AG04450 (cell line): ENCODE measurements at regions not wholly inside any gene's neighbourhood (a gene's known extent, or its start where the extent isn't known, plus 50 kb on each side); places are given as distances from the start of the nearest gene placed in this dataset.

Source experiments
- CTCF ChIA-PET: fragments of 300-600, 350-600 bp; formaldehyde crosslinking; extraction: SDS; loops from one replicate; lab custom pipeline; 2022; ENCODE audit warnings: antibody characterized with exemption, inconsistent platforms; lab: Charles Lee
- POLR2A ChIA-PET: fragments of 350-600 bp; formaldehyde crosslinking; extraction: SDS; loops from one replicate; lab custom pipeline; 2021; ENCODE audit warnings: antibody characterized with exemption, inconsistent platforms; lab: Yijun Ruan, JAX
- DNase-seq: peaks from one replicate; pipeline ENCODE4 v3.0.0-alpha.2; 2011; ENCODE audit warnings: low read depth, low spot score
- H3K27ac ChIP-seq: one replicate; pipeline ENCODE4 v1.5.1; 2012; ENCODE audit warnings: low read depth, low read length, control low read depth
- H3K27me3 ChIP-seq: one replicate; pipeline ENCODE4 v1.6.0; 2012; ENCODE audit warnings: low read length; ENCODE audit not compliant: control insufficient read depth, insufficient read depth
- H3K4me3 ChIP-seq: 2 replicates; pipeline ENCODE4 v1.5.1; 2011; ENCODE audit warnings: mild to moderate bottlenecking, low read depth, low read length, control low read depth
- H3K9me3 ChIP-seq: 2 replicates; pipeline ENCODE4 v1.5.1; 2012; ENCODE audit warnings: low read length; ENCODE audit not compliant: control insufficient read depth, insufficient read depth
- TF ChIP-seq, protein P1 (sequence below): IDR thresholded peaks from 2 replicates; pipeline ENCODE4 v1.5.1; 2011; ENCODE audit warnings: low read depth, low read length, control low read depth, inconsistent platforms

- CTCF ChIA-PET = interaction anchor here (0.5 kb wide), 1 partner anchor 214 kb away, joined by 3 read pairs; no protein-coding TSS in a partner anchor
- Histone ChIP-seq H3K4me3 (no peak overlapping the region), H3K9me3 (no peaks in the 10 kb centered on the region), H3K27me3 (no peaks in the 10 kb centered on the region), H3K27ac (no peak overlapping the region)
- no peak for DNase-seq
- POLR2A ChIA-PET = no interaction called here
- TF ChIP-seq, protein P1, sequence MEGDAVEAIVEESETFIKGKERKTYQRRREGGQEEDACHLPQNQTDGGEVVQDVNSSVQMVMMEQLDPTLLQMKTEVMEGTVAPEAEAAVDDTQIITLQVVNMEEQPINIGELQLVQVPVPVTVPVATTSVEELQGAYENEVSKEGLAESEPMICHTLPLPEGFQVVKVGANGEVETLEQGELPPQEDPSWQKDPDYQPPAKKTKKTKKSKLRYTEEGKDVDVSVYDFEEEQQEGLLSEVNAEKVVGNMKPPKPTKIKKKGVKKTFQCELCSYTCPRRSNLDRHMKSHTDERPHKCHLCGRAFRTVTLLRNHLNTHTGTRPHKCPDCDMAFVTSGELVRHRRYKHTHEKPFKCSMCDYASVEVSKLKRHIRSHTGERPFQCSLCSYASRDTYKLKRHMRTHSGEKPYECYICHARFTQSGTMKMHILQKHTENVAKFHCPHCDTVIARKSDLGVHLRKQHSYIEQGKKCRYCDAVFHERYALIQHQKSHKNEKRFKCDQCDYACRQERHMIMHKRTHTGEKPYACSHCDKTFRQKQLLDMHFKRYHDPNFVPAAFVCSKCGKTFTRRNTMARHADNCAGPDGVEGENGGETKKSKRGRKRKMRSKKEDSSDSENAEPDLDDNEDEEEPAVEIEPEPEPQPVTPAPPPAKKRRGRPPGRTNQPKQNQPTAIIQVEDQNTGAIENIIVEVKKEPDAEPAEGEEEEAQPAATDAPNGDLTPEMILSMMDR = no peak
These were observed 708.2 kb downstream of the BRINP3 start for GRCh38 chr1:189769448-189769847.

GRCh38 chr1:189774721-189775287 is 702.9 kb downstream of the BRINP3 start:
- no peak overlapping the region for H3K4me3 ChIP-seq
- no peak for DNase-seq
- TF ChIP-seq, protein P1 = no peak
- H3K27me3 ChIP-seq = no peaks in the 10 kb centered on the region
- no peaks in the 10 kb centered on the region for H3K9me3 ChIP-seq
- ChIA-PET CTCF (no interaction called here), POLR2A (no interaction called here)
- no peak overlapping the region for H3K27ac ChIP-seq

DNA sequence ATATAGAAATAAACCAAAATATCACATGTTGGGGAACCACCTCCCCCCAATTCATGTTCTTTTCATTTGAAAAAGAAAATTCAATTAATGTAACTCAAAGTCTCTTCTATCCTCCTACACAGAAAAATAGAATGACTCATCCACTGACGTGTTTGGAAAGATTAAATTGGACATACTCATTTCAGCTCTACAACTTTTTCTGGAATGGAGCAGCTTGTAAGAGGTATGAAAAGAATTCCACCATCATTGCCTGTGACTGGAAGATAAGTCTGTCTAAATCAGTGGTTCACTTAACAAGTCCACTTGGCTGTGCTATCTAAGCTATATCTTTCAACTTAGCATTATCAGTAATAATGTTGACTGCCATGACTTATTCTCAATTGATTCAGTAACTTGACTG is 702.3 kb downstream of the BRINP3 start:
- POLR2A ChIA-PET = no interaction called here
- CTCF ChIA-PET = no interaction called here
- Histone ChIP-seq H3K4me3 (no peak overlapping the region), H3K9me3 (no peaks in the 10 kb centered on the region), H3K27ac (no peak overlapping the region), H3K27me3 (no peaks in the 10 kb centered on the region)
- peak; percentile 78 for DNase-seq
- TF ChIP-seq, protein P1 = no peak

- Histone ChIP-seq H3K27me3 (no peaks in the 10 kb centered on the region), H3K4me3 (no peak overlapping the region), H3K9me3 (no peaks in the 10 kb centered on the region), H3K27ac (no peak overlapping the region)
- CTCF ChIA-PET = no interaction called here
- no peak for DNase-seq
- POLR2A ChIA-PET = no interaction called here
- TF ChIP-seq, protein P1 = no peak
These were observed 698.6 kb downstream of the BRINP3 start for GRCh38 chr1:189779034-189779433.

- Histone ChIP-seq H3K4me3 (no peak overlapping the region), H3K27ac (no peak overlapping the region), H3K9me3 (no peaks in the 10 kb centered on the region), H3K27me3 (no peaks in the 10 kb centered on the region)
- DNase-seq = no peak
- ChIA-PET CTCF (no interaction called here), POLR2A (no interaction called here)
- TF ChIP-seq, protein P1 = no peak
These were observed 695.4 kb downstream of the BRINP3 start for GRCh38 chr1:189782295-189782694.
